Heart left ventricle (tissue), 13 donors: ENCODE measurements at regions not wholly inside any gene's neighbourhood (a gene's known extent, or its start where the extent isn't known, plus 50 kb on each side); places are given as distances from the start of the nearest gene placed in this dataset.

Experiments
- POLR2A ChIP-seq, 2 donors: fragments of 450-650 bp; IDR thresholded peaks; one replicate each; pipeline ENCODE4 v1.6.1; 2017; ENCODE audit warnings: antibody characterized with exemption in 2 of 2, mild to moderate bottlenecking in 2 of 2, moderate library complexity in 2 of 2
- TF ChIP-seq, protein P1 (sequence below), 12 donors: fragments of 200-600 bp; sonication (generic) in 4 of 12; IDR thresholded peaks; one replicate each; pipeline versions ENCODE4 v1.5.0 to v1.8.0; 2018 to 2022; ENCODE audit warnings: antibody characterized with exemption in 12 of 12, mild to moderate bottlenecking in 5 of 12
- donor health status: ischemic (EF 13 %, LVEDD 7.1; RV severe dilation, severe dysfunction).
- donor health status: DM: no; HTN: yes; CAD: no.
- donor health status: DM: no; HTN: no; CAD: no.
- donor health status: ischemic (EF 25% LVEDD 6.9; RV normal size, moderate dysfunction).
- donor health status: ischemic (EF 25% LVEDD 5.7; RV mildly dilated, moderate dysfunction).
- donor health status: ischemic (EF 35%, LVEDD 5.7; RV mildly dilated, moderate dysfunction).
- donor health status: nonischemic (EF 11% LVEDD 7.7; RV severe dilation, severe dysfunction).
- donor health status: DM: yes; HTN: yes; CAD: no.
- donor health status: PGD.
- donor health status: ischemic (EF 29% LVEDD 5.4; RV normal size, mild dysfunction).
- donor health status: nonischemic (EF 23%, LVEDD 6.1; RV moderate dilation, normal function).

GRCh38 chr3:56981445-56982230, 78.8 kb upstream of the SPATA12 start:
- TF ChIP-seq POLR2A (IDR thresholded peaks at IDR 0.05), result no peak
- TF ChIP-seq, protein P1, sequence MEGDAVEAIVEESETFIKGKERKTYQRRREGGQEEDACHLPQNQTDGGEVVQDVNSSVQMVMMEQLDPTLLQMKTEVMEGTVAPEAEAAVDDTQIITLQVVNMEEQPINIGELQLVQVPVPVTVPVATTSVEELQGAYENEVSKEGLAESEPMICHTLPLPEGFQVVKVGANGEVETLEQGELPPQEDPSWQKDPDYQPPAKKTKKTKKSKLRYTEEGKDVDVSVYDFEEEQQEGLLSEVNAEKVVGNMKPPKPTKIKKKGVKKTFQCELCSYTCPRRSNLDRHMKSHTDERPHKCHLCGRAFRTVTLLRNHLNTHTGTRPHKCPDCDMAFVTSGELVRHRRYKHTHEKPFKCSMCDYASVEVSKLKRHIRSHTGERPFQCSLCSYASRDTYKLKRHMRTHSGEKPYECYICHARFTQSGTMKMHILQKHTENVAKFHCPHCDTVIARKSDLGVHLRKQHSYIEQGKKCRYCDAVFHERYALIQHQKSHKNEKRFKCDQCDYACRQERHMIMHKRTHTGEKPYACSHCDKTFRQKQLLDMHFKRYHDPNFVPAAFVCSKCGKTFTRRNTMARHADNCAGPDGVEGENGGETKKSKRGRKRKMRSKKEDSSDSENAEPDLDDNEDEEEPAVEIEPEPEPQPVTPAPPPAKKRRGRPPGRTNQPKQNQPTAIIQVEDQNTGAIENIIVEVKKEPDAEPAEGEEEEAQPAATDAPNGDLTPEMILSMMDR (IDR thresholded peaks at IDR 0.05), result no peak
